ENCODE measurements at regions not wholly inside any gene's neighbourhood (a gene's known extent, or its start where the extent isn't known, plus 50 kb on each side); places are given as distances from the start of the nearest gene placed in this dataset.
A peak's percentile ranks its signal among the peaks of the same experiment; 100 is the strongest.
"Not testable (repeated sequence)": the region's sequence is repeated elsewhere in the genome, so short reads cannot be mapped to it uniquely, and the experiment has no call there.

DNA sequence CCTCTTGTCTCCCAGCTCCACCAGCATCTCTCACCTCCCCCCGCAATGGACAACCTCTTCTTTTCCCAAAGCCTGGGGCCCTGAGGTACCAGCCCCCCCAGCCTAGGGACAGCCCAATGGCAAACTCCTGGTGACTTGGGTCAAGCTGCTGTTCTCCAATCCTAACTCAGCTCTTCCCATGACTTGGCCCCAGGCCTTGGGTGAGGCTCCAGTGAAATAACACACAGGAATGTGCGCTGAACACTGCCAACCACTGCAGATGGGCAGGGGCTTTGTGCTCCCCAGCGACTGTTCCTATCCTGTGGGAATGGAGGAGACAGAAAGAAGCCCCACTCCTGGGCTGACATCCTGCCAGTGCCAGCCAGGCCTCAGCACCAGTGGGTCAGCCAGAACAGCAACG is 125.2 kb downstream of the LRRC37A3 start:
- TF ChIP-seq, protein P1, sequence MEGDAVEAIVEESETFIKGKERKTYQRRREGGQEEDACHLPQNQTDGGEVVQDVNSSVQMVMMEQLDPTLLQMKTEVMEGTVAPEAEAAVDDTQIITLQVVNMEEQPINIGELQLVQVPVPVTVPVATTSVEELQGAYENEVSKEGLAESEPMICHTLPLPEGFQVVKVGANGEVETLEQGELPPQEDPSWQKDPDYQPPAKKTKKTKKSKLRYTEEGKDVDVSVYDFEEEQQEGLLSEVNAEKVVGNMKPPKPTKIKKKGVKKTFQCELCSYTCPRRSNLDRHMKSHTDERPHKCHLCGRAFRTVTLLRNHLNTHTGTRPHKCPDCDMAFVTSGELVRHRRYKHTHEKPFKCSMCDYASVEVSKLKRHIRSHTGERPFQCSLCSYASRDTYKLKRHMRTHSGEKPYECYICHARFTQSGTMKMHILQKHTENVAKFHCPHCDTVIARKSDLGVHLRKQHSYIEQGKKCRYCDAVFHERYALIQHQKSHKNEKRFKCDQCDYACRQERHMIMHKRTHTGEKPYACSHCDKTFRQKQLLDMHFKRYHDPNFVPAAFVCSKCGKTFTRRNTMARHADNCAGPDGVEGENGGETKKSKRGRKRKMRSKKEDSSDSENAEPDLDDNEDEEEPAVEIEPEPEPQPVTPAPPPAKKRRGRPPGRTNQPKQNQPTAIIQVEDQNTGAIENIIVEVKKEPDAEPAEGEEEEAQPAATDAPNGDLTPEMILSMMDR (IDR thresholded peaks at IDR 0.05) = not testable (repeated sequence)
- not testable (repeated sequence) for TF ChIP-seq POLR2AphosphoS5, EP300 (IDR thresholded peaks at IDR 0.05)
- TF ChIP-seq POLR2A (IDR thresholded peaks at IDR 0.05) = peak in 1 of 4 donors; percentile 16

All from upper lobe of left lung (tissue), 4 donors.